ENCODE measurements at regions not wholly inside any gene's neighbourhood (a gene's known extent, or its start where the extent isn't known, plus 50 kb on each side); places are given as distances from the start of the nearest gene placed in this dataset.

- DNase-seq, result no peak
These were observed 125.7 kb upstream of the CDH5 start for GRCh38 chr16:66240631-66241395.

GRCh38 chr16:66240088-66240487, 126.4 kb upstream of the CDH5 start:
- DNase-seq, result no peak

GRCh38 chr16:66238696-66239095, 127.8 kb upstream of the CDH5 start:
- DNase-seq, result no peak

- no peak for DNase-seq
These were observed 130.2 kb upstream of the CDH5 start for GRCh38 chr16:66236301-66236700.

- DNase-seq, result no peak
These were observed 134.9 kb upstream of the CDH5 start for GRCh38 chr16:66231452-66232160.

GRCh38 chr16:66229651-66230050, 136.8 kb upstream of the CDH5 start:
- peak; percentile 45 to 60 for DNase-seq

- DNase-seq, result no peak
These were observed 137.7 kb upstream of the CDH5 start for GRCh38 chr16:66228792-66229191.

- no peak for DNase-seq
These were observed 138.5 kb upstream of the CDH5 start for GRCh38 chr16:66227766-66228530.

- no peak for DNase-seq
These were observed 139.7 kb upstream of the CDH5 start for GRCh38 chr16:66226762-66227161.

GRCh38 chr16:66225696-66226095, 140.8 kb upstream of the CDH5 start:
- DNase-seq, result no peak

- DNase-seq, result no peak
These were observed 141.9 kb upstream of the CDH5 start for GRCh38 chr16:66224626-66225025.

- DNase-seq, result no peak
These were observed 142.3 kb upstream of the CDH5 start for GRCh38 chr16:66224186-66224585.

GRCh38 chr16:66223176-66223780, 143.2 kb upstream of the CDH5 start:
- DNase-seq, result no peak

- DNase-seq, result no peak
These were observed 143.7 kb upstream of the CDH5 start for GRCh38 chr16:66222756-66223155.

GRCh38 chr16:66220702-66221101, 145.8 kb upstream of the CDH5 start:
- no peak for DNase-seq

GRCh38 chr16:66219491-66219890, 147.0 kb upstream of the CDH5 start:
- DNase-seq, result no peak

- no peak for DNase-seq
These were observed 154.1 kb upstream of the CDH5 start for GRCh38 chr16:66212428-66212827.

GRCh38 chr16:66211651-66212050, 154.8 kb upstream of the CDH5 start:
- no peak for DNase-seq

- no peak for DNase-seq
These were observed 158.6 kb upstream of the CDH5 start for GRCh38 chr16:66207883-66208265.

GRCh38 chr16:66207139-66207882, 159.2 kb upstream of the CDH5 start:
- peak; percentile 84 to 93 for DNase-seq

GRCh38 chr16:66206363-66206762, 160.1 kb upstream of the CDH5 start:
- no peak for DNase-seq
